GM20000 (cell line): ENCODE measurements at regions not wholly inside any gene's neighbourhood (a gene's known extent, or its start where the extent isn't known, plus 50 kb on each side); places are given as distances from the start of the nearest gene placed in this dataset.
A peak's percentile ranks its signal among the peaks of the same experiment; 100 is the strongest.
"Not testable (repeated sequence)": the region's sequence is repeated elsewhere in the genome, so short reads cannot be mapped to it uniquely, and the experiment has no call there.

Experiments used
- DNase-seq: peaks from one replicate; pipeline ENCODE4 v3.0.0; 2012; ENCODE audit warnings: low spot score
- CTCF ChIP-seq: IDR thresholded peaks from 2 replicates; pipeline ENCODE4 v1.5.1; 2012; ENCODE audit warnings: mild to moderate bottlenecking, control low read depth; ENCODE audit errors: extremely low read depth, missing control alignments

DNA sequence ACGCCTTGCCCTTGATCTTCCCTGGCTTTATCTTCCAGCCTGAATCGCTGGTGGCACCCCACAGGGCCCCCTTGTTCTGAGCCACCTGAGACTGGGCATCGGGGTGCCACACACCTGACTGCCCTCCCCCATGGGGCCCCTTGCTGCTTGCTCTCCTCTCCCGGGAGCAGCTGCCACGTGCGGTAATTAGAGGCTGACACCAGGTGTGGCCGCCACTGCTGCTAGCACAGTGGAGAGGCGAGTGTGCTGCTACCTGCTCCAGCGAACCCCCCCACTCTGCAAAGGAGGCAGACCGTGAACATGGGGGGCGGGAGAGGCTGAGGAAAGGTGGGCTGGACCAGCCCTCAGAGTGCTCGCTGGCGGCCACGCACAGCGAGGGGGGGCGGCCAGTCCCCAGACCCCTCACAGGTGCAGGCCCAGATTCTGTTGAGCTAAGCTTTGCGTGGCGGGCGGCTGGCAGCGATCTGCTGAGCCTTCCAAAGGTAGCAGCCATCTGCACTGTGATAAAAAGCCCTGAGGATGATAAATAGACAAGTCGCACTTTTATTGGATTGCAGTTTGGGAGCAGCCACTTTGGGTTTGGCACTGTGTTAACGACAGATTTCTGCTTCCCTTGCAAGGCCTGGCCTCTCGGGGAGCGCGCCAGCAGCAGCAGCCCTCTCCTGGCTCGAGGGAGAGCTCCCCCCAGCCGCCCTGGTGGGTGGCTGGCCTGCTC is 167.9 kb upstream of the GSE1 start:
- no peak for DNase-seq
- TF ChIP-seq CTCF: no peak

GRCh38 chr16:85445779-85446222 is 167.3 kb upstream of the GSE1 start:
- no peak for DNase-seq
- no peak for TF ChIP-seq CTCF

DNA sequence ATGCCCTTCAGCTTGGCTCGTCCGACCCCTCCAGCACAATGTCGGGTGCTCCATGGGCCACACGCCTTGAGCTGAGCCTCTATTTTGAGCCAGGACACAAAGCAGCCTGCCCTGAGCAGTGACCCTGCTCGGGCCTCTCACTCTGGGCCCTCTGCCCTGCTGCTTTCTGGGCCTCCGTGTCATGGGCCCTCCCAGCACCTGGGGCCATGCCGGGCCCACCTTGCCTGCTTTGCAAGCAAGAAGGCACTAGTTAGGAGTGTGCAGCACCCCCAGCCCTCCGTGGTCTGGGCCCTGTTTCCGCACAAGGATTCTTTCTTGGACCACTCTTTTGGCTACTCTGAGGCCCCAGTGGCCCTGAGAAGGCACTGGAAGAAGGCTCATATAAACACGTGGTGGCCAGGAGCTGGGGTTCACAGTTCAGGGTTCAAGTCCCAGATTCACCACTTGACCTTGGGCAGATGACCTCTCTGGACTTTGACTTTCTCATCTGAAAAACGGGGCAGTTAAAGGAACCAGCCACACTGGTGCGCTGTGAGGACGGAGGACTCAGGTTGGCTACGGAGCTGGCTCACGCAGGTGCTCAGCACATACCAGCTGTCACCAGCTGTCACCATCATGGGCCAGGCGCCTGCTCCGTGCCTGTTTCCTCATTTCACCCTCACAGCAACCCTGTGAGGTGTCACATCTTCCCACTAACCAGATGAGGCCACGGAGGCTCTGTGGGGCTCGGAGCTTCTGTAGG is 166.0 kb upstream of the GSE1 start:
- peak; percentile 72 for DNase-seq
- TF ChIP-seq CTCF: no peak

DNA sequence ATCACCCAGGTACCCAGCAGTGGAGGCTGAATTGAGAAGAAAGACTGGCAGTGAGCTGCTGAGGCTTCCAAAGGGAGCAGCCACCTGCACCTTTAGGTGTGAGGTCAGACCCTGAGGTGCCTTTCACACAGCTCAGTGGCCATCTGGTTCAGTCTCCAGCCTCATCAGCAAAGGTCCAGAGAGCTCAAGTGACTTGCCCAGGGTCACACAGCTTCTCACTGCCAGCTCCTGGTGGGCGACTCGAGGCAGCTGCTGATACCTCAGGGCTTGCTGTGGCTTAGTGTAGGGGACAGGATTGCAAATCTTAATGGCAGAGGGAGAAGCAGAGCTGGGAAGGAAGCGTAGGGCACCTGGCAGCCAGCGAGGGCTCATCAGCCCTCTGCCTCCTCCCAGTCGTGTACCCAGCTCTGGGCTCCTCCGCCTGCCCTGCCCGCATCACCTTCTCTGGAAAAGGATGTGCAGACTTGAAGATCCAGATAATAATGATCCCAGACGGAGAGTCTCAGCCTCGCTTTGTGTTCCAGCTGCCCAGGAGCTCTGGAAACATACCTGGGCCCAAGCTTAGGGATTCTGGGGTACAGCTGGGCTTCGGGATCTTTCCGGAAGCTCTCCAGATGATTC is 165.3 kb upstream of the GSE1 start:
- TF ChIP-seq CTCF: no peak
- DNase-seq: no peak

GRCh38 chr16:85448557-85449190 is 164.4 kb upstream of the GSE1 start:
- peak; percentile 62 for DNase-seq
- no peak for TF ChIP-seq CTCF

GRCh38 chr16:85449191-85449884 is 163.8 kb upstream of the GSE1 start:
- DNase-seq: no peak
- no peak for TF ChIP-seq CTCF

- no peak for DNase-seq
- no peak for TF ChIP-seq CTCF
Measured at GRCh38 chr16:85449885-85450245, 163.3 kb upstream of the GSE1 start.

- DNase-seq: not testable (repeated sequence)
Measured at GRCh38 chr16:85451142-85451541, 162.0 kb upstream of the GSE1 start.
